IPS DF 6.9 (cell line): ENCODE measurements at regions not wholly inside any gene's neighbourhood (a gene's known extent, or its start where the extent isn't known, plus 50 kb on each side); places are given as distances from the start of the nearest gene placed in this dataset.

Source experiments
- DNase-seq: peaks from one replicate; pipeline ENCODE4 v3.0.0-alpha.2; 2013; ENCODE audit warnings: low read depth, low spot score
- H3K27ac ChIP-seq: one replicate; pipeline ENCODE4 v1.5.1; 2013; ENCODE audit warnings: low read length, control low read depth
- H3K27me3 ChIP-seq: 2 replicates; pipeline ENCODE4 v1.6.1; 2013; ENCODE audit warnings: mild to moderate bottlenecking, low read length; ENCODE audit not compliant: control insufficient read depth, insufficient read depth
- H3K36me3 ChIP-seq: 2 replicates; pipeline ENCODE4 v1.6.1; 2013; ENCODE audit warnings: low read length; ENCODE audit not compliant: control insufficient read depth, insufficient read depth
- H3K4me1 ChIP-seq: 2 replicates; pipeline ENCODE4 v1.6.1; 2013; ENCODE audit warnings: low read length; ENCODE audit not compliant: control insufficient read depth, insufficient read depth
- H3K4me3 ChIP-seq: 2 replicates; pipeline ENCODE4 v1.5.1; 2013; ENCODE audit warnings: mild to moderate bottlenecking, low read length
- H3K9me3 ChIP-seq: 2 replicates; pipeline ENCODE4 v1.6.1; 2013; ENCODE audit warnings: low read length, inconsistent platforms; ENCODE audit not compliant: control insufficient read depth, insufficient read depth
- WGBS: extraction: QIAGEN DNeasy Blood & Tissue Kit; methylation state at CpG from one replicate; pipeline ENCODE4 v1.1.7; 2013; ENCODE audit warnings: mixed read lengths, missing lambda C conversion rate; ENCODE audit not compliant: insufficient read length, insufficient coverage; 5-methylcytosine and 5-hydroxymethylcytosine counted together

DNA sequence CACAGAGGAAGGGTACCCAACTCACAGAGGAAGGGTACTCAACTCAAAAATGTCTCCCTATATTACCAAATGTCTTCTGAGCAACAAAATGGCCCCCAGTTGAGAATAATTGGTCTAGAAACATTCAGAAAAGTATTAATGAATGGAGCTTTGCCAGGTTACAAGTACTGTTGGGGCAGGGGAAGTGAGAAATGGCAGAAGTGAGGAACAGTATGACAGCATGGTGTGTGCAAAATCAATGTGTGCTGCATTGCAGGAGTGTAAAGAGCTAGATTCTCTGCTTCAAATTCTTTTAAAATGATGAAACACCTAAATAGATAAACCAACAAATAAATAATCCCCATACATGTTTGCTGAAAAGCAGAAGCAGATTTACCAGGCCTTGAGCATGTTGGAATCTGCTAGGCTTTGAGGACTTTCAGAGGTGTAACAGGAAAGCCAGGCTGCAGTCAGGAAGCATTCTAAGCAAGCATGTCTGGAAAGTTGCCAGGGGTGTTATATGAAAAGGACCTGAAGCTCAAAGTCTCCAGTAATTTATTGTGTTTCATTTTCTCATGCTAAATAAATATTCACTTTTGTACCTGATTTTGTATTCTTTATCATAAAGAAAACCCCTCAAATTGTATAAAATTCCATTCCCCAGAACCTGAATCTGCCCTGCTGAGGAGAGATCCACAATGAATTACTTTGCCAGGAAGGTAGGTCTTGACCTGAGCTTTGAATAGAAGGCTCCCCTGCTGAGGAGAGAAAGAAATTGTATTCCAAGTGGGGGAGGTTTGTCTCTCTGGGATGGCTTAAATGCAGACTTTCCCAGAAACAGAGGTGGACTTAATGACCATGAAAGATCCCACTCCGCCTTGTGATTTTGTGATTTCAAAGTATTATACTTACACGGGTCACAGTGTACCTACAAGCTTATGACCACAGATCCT lies 265.0 kb upstream of the MARCKS start:
- DNase-seq: no peak
- H3K27ac ChIP-seq: no peak overlapping the region

DNA sequence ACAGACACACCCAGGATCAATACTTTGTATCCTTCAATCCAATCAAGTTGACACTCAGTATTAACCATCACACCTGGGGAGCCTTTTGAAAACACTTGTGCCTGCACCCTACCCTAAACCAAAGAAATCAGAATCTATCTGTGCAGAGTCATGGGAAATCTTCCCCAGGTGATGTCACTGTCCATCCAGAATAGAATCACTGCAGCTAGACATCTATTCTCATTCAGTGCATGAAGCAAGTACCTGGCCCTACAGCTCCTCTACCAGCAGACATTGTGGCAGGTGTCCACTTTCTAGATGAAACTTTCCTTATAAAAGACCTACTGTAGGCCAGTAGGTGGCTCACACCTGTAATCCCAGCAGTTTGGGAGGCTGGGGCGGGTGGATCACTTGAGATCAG lies 262.4 kb upstream of the MARCKS start:
- Histone ChIP-seq H3K4me1 (peaks cover 3% of the 10 kb centered on the region; the same call in 1 of the 2 replicates), H3K9me3 (no peaks in the 10 kb centered on the region), H3K36me3 (no peaks in the 10 kb centered on the region), H3K27ac (no peak overlapping the region), H3K4me3 (no peak overlapping the region), H3K27me3 (no peaks in the 10 kb centered on the region)
- no CpG with 5 or more reads among the region's 1 CpG for WGBS
- no peak for DNase-seq

More for the DNA sequence above, 265.0 kb upstream of the MARCKS start:
- Histone ChIP-seq H3K4me1 (peaks cover 3% of the 10 kb centered on the region; the same call in 1 of the 2 replicates), H3K27me3 (no peaks in the 10 kb centered on the region), H3K36me3 (no peaks in the 10 kb centered on the region), H3K9me3 (no peaks in the 10 kb centered on the region), H3K4me3 (no peak overlapping the region)
- no CpG with 5 or more reads among the region's 2 CpGs for WGBS

DNA sequence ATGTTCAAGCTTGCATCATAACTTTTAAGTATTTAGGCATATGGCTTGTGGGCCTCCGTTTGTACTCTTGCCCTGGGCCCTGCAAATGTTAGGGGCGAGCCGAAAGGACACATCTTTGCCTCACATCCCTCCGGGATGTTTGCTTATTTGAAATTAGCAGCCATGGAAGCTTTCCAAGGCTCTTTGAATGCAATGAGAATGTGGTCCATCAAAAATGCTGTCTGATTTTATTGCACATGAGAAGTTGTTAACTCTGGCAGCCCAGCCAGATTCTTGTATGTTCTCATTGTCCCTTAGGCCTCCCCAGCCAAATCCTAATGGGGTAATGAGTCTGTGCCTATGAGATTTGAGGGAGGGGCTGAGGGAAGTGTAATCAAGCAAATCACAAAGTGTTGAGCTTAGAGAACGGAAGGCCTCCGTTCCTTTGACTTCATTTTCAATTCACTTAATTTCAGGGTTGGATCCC lies 261.2 kb upstream of the MARCKS start:
- H3K36me3 ChIP-seq: no peaks in the 10 kb centered on the region
- no CpG with 5 or more reads among the region's 6 CpGs for whole genome bisulfite sequencing
- DNase-seq: no peak
- H3K9me3 ChIP-seq: no peaks in the 10 kb centered on the region
- H3K27me3 ChIP-seq: no peaks in the 10 kb centered on the region
- no peak overlapping the region for H3K27ac ChIP-seq
- no peak overlapping the region for H3K4me3 ChIP-seq
- peaks cover 3% of the 10 kb centered on the region; the same call in 1 of the 2 replicates for H3K4me1 ChIP-seq

DNA sequence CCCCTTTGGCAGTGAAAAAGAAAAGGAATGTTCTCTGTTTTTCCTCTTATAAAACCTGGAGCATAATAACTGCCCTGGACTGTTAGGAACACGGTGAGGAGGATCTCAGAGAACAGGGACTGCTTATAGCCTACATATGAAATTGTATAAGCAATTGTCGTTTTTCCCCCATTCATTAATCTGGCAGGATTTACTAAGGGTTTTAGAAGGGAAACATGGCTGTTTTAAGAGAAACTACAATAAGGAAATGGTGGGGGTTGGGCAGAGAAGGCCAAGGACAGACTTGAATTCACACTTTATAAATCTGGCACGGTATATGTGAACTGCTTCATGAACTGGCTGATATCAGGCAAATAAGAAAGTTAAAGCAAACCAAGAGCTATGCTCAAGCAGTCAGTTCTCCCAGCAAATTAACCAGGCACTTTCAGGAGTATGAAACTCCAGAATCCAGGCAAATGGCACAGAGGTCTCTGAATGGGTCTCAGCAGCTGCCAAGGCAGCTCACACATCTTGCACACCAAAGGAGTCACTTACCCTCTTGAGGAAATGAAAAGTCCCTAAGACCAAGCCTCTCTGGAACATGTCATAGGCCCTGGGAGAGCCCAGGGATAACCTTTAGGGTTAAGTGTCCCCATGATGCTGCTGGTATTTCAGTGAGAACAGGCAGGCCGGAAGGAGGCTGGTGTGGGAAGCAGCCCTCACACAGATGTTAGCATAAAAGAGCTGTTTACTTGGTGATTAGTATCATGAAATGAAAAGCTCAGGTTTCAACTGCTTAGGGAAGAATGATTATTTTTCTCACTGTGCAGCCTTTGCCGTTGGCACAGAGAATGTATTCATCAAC lies 260.5 kb upstream of the MARCKS start:
- no peaks in the 10 kb centered on the region for H3K36me3 ChIP-seq
- no peak overlapping the region for H3K27ac ChIP-seq
- no peaks in the 10 kb centered on the region for H3K27me3 ChIP-seq
- WGBS: no CpG with 5 or more reads among the region's 5 CpGs
- DNase-seq: no peak
- peaks cover 3% of the 10 kb centered on the region; the same call in 1 of the 2 replicates for H3K4me1 ChIP-seq
- no peak overlapping the region for H3K4me3 ChIP-seq
- H3K9me3 ChIP-seq: no peaks in the 10 kb centered on the region

DNA sequence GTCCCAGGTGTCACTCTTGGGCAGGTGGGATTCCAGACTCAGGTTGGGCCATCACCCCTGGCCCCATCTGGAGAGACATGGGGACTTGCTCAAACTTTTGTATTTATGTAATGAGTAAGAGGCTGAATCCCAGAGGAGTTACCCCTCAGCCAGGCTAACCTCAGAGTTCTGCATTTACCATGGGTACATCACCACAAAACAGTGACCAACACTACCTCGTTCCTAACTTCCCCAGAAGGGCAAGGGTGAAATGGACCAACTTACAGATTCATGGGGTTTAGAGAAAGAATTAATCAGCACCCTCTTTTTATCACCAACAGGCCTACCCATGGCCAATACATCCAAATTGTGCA lies 259.9 kb upstream of the MARCKS start:
- WGBS: no CpG with 5 or more reads among the region's 1 CpG
- no peak for DNase-seq
- Histone ChIP-seq H3K27me3 (no peaks in the 10 kb centered on the region), H3K9me3 (no peaks in the 10 kb centered on the region), H3K27ac (no peak overlapping the region), H3K4me1 (peaks cover 2% of the 10 kb centered on the region; the same call in 1 of the 2 replicates), H3K4me3 (no peak overlapping the region), H3K36me3 (no peaks in the 10 kb centered on the region)

DNA sequence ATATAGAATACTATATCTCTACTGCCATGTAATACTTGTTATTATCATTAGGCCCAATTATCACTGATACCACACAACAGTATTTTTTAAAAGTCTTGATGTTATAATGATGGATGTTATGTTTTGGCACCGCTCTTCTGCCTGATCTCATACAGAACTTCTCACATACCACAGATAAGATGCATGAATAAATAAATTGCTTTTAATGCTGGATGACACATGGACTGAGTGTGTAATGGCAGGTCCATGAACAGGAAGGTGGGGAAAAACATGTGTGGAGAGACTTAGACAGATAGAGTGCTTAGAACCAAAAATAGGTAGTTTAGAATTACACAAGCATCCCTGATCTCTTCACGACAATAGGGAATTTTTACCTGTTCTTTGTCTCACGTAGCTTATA lies 258.4 kb upstream of the MARCKS start:
- H3K9me3 ChIP-seq: no peaks in the 10 kb centered on the region
- no peak overlapping the region for H3K27ac ChIP-seq
- H3K4me3 ChIP-seq: no peak overlapping the region
- no peak for DNase-seq
- peaks cover 2% of the 10 kb centered on the region; the same call in 1 of the 2 replicates for H3K4me1 ChIP-seq
- H3K27me3 ChIP-seq: no peaks in the 10 kb centered on the region
- H3K36me3 ChIP-seq: no peaks in the 10 kb centered on the region
- no CpG with 5 or more reads among the region's 3 CpGs for WGBS

DNA sequence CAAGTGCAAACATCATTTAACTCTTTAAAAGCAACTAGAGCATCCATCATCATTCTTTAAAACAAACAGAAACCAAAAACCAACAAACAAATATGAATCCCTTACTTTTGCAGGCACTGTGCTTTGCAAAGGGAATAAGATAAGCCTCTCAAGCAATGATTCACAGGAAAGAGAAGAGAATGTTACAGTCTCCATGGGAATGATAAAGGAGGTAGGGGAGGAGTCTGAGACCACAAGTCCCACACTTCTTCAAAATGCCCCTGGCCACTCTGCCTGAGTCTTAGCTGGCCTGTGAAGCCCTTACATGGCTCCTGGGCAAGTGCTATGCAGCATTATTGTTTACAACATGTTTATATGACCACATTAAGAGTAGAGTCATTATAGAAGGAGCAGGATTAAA lies 257.7 kb upstream of the MARCKS start:
- Histone ChIP-seq H3K4me1 (peaks cover 2% of the 10 kb centered on the region; the same call in 1 of the 2 replicates), H3K9me3 (no peaks in the 10 kb centered on the region), H3K36me3 (no peaks in the 10 kb centered on the region), H3K27ac (no peak overlapping the region), H3K27me3 (no peaks in the 10 kb centered on the region), H3K4me3 (no peak overlapping the region)
- DNase-seq: no peak

DNA sequence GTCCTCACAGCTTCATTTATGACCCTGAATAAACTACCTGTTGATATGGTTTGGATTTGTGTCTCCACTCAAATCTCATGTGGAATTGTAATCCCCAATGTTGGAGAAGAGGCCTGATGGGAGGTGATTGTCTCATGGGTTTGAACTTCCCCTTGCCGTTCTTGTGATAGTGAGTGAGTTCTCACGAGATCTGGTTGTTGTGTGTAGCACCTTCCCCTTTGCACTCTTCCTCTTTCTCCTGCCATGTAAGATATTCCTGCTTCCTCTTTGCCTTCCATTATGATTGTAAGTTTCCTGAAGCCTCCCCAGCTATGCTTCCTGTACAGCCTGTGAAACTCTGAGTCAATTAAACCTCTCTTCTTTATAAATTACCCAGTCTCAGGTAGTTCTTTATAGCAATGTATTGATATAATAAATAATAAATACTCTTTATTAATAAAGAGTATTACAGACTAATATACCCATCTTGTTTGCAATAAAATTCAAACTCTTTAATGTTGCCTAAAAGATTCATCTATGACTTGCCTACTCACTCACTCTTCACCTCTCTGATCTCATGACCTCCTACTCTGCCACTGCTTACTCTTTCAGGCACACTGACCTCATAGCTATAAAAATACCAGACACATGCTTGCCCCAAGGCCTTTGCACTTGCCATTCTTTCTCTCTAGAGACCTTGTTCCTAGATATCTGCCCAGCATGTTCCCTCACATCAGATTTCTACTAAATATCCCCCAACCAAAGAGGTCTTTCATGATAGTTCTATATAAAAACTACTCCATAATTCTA lies 256.4 kb upstream of the MARCKS start:
- Histone ChIP-seq H3K4me3 (no peak overlapping the region), H3K27ac (no peak overlapping the region), H3K36me3 (no peaks in the 10 kb centered on the region), H3K4me1 (no peaks in the 10 kb centered on the region), H3K9me3 (no peaks in the 10 kb centered on the region), H3K27me3 (no peaks in the 10 kb centered on the region)
- no peak for DNase-seq
- WGBS: no CpG with 5 or more reads among the region's 2 CpGs

DNA sequence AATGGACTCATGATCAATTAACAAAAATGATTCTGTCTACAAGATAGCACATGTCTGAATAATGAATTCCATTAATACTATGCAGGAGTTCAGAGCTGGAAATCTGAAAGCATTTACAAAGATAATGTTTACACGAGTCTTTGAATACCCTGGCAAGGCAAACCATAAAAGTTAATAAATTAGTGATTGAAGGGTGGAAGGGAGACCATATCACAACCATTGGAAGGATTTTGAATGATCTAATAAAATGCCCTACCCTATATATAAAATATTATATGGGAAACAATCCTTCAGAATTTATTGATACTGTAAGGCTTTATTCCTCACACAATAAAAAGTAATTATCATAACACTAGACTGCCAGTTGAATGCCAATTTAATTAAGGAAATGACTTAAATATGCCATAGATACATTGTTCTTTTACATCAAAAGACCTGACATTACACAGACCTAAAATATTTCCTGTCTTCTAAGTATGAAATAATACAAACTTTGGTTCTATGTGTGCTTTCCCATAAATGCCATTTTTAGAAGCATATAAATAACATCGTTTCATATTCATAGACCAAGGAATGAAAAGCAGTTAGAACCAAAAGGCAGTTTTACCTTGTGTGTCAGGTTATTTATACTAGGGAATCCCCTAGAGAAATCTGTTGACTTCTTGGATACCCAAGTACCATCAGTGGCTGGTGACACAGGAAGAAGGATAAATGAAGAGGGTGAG lies 249.2 kb upstream of the MARCKS start:
- Histone ChIP-seq H3K27me3 (no peaks in the 10 kb centered on the region), H3K36me3 (no peaks in the 10 kb centered on the region), H3K4me3 (no peak overlapping the region), H3K4me1 (no peaks in the 10 kb centered on the region), H3K9me3 (no peaks in the 10 kb centered on the region), H3K27ac (no peak overlapping the region)
- DNase-seq: no peak
- WGBS: no CpG with 5 or more reads among the region's 2 CpGs
